ENCODE measurements at regions not wholly inside any gene's neighbourhood (a gene's known extent, or its start where the extent isn't known, plus 50 kb on each side); places are given as distances from the start of the nearest gene placed in this dataset.

- no peaks in the 10 kb centered on the region for H4K20me1 ChIP-seq (ENCODE audit: insufficient read depth, low read depth, low read length)
- no peaks in the 10 kb centered on the region for H3K79me2 ChIP-seq (ENCODE audit: low read length)
- no peak overlapping the region for H3K9ac ChIP-seq (ENCODE audit: low read length)
- no peaks in the 10 kb centered on the region for H3K27me3 ChIP-seq (ENCODE audit: low read length)
- H3K27ac ChIP-seq (ENCODE audit: low read length) = no peak overlapping the region
- no peaks in the 10 kb centered on the region for H3K9me3 ChIP-seq (ENCODE audit: low read length)
- no peak overlapping the region; the same call in 1 of the 2 replicates for H2AFZ ChIP-seq (ENCODE audit: low read length)
- H3K36me3 ChIP-seq (ENCODE audit: insufficient read depth, low read length) = no peaks in the 10 kb centered on the region
- no peak overlapping the region for H3K4me3 ChIP-seq (ENCODE audit: low read length)
- H3K4me2 ChIP-seq (ENCODE audit: low read depth, low read length, poor library complexity, severe bottlenecking) = no peak overlapping the region
- H3K9me2 ChIP-seq (replicated peaks; ENCODE audit: insufficient read depth, low read length) = no peaks in the 10 kb centered on the region
- no peak for DNase-seq
- H3K4me1 ChIP-seq (ENCODE audit: low read length) = peaks cover 4% of the 10 kb centered on the region; the same call in 1 of the 2 replicates
These were observed 94.3 kb upstream of the OLIG3 start for GRCh38 chr6:137588472-137588871.

GRCh38 chr6:137589067-137589848 lies 95.1 kb upstream of the OLIG3 start:
- Histone ChIP-seq H3K36me3 (ENCODE audit: insufficient read depth, low read length) (no peaks in the 10 kb centered on the region), H3K4me2 (ENCODE audit: low read depth, low read length, poor library complexity, severe bottlenecking) (no peak overlapping the region), H3K27me3 (ENCODE audit: low read length) (no peaks in the 10 kb centered on the region), H3K27ac (ENCODE audit: low read length) (no peak overlapping the region), H3K9ac (ENCODE audit: low read length) (no peak overlapping the region), H3K4me3 (ENCODE audit: low read length) (no peak overlapping the region), H3K9me3 (ENCODE audit: low read length) (no peaks in the 10 kb centered on the region; the same call in 1 of the 2 replicates), H3K4me1 (ENCODE audit: low read length) (peaks cover 4% of the 10 kb centered on the region; the same call in 1 of the 2 replicates), H3K79me2 (ENCODE audit: low read length) (no peaks in the 10 kb centered on the region), H2AFZ (ENCODE audit: low read length) (peak overlapping the region; percentile 81), H4K20me1 (ENCODE audit: insufficient read depth, low read depth, low read length) (no peaks in the 10 kb centered on the region), H3K9me2 (replicated peaks; ENCODE audit: insufficient read depth, low read length) (no peaks in the 10 kb centered on the region)
- peak; percentile 95 for DNase-seq

- H3K4me1 ChIP-seq (ENCODE audit: low read length) = peaks cover 4% of the 10 kb centered on the region; the same call in 1 of the 2 replicates
- no peak overlapping the region for H3K4me3 ChIP-seq (ENCODE audit: low read length)
- H3K9me2 ChIP-seq (replicated peaks; ENCODE audit: insufficient read depth, low read length) = no peaks in the 10 kb centered on the region
- no peaks in the 10 kb centered on the region for H3K79me2 ChIP-seq (ENCODE audit: low read length)
- H3K9me3 ChIP-seq (ENCODE audit: low read length) = no peaks in the 10 kb centered on the region; the same call in 1 of the 2 replicates
- H4K20me1 ChIP-seq (ENCODE audit: insufficient read depth, low read depth, low read length) = no peaks in the 10 kb centered on the region
- no peak overlapping the region for H2AFZ ChIP-seq (ENCODE audit: low read length)
- no peaks in the 10 kb centered on the region for H3K27me3 ChIP-seq (ENCODE audit: low read length)
- H3K4me2 ChIP-seq (ENCODE audit: low read depth, low read length, poor library complexity, severe bottlenecking) = no peak overlapping the region
- H3K27ac ChIP-seq (ENCODE audit: low read length) = no peak overlapping the region
- no peak overlapping the region for H3K9ac ChIP-seq (ENCODE audit: low read length)
- no peaks in the 10 kb centered on the region for H3K36me3 ChIP-seq (ENCODE audit: insufficient read depth, low read length)
- DNase-seq = no peak
These were observed 96.5 kb upstream of the OLIG3 start for GRCh38 chr6:137590684-137591083.

- Histone ChIP-seq H3K27me3 (ENCODE audit: low read length) (no peaks in the 10 kb centered on the region), H4K20me1 (ENCODE audit: insufficient read depth, low read depth, low read length) (no peaks in the 10 kb centered on the region), H3K9me2 (replicated peaks; ENCODE audit: insufficient read depth, low read length) (no peaks in the 10 kb centered on the region), H3K36me3 (ENCODE audit: insufficient read depth, low read length) (no peaks in the 10 kb centered on the region), H3K9ac (ENCODE audit: low read length) (no peak overlapping the region), H3K4me1 (ENCODE audit: low read length) (peaks cover 7% of the 10 kb centered on the region; the same call in 1 of the 2 replicates), H2AFZ (ENCODE audit: low read length) (no peak overlapping the region), H3K4me3 (ENCODE audit: low read length) (no peak overlapping the region), H3K4me2 (ENCODE audit: low read depth, low read length, poor library complexity, severe bottlenecking) (no peak overlapping the region), H3K79me2 (ENCODE audit: low read length) (no peaks in the 10 kb centered on the region), H3K27ac (ENCODE audit: low read length) (no peak overlapping the region), H3K9me3 (ENCODE audit: low read length) (no peaks in the 10 kb centered on the region)
- DNase-seq = no peak
These were observed 107.3 kb upstream of the OLIG3 start for GRCh38 chr6:137601471-137601870.

GRCh38 chr6:137602313-137603197 lies 108.4 kb upstream of the OLIG3 start:
- H3K36me3 ChIP-seq (ENCODE audit: insufficient read depth, low read length) = no peaks in the 10 kb centered on the region

GRCh38 chr6:137610702-137611101 lies 116.5 kb upstream of the OLIG3 start:
- Histone ChIP-seq H3K36me3 (ENCODE audit: insufficient read depth, low read length) (no peaks in the 10 kb centered on the region), H3K9me3 (ENCODE audit: low read length) (no peaks in the 10 kb centered on the region), H3K4me2 (ENCODE audit: low read depth, low read length, poor library complexity, severe bottlenecking) (no peak overlapping the region), H3K4me1 (ENCODE audit: low read length) (peaks cover 9% of the 10 kb centered on the region), H2AFZ (ENCODE audit: low read length) (no peak overlapping the region), H4K20me1 (ENCODE audit: insufficient read depth, low read depth, low read length) (no peaks in the 10 kb centered on the region), H3K9me2 (replicated peaks; ENCODE audit: insufficient read depth, low read length) (no peaks in the 10 kb centered on the region), H3K4me3 (ENCODE audit: low read length) (no peak overlapping the region), H3K79me2 (ENCODE audit: low read length) (no peaks in the 10 kb centered on the region), H3K9ac (ENCODE audit: low read length) (no peak overlapping the region), H3K27me3 (ENCODE audit: low read length) (no peaks in the 10 kb centered on the region), H3K27ac (ENCODE audit: low read length) (no peak overlapping the region)
- no peak for DNase-seq

More at GRCh38 chr6:137602313-137603197, 108.4 kb upstream of the OLIG3 start:
- peaks cover 7% of the 10 kb centered on the region; the same call in 1 of the 2 replicates for H3K4me1 ChIP-seq (ENCODE audit: low read length)
- H3K9ac ChIP-seq (ENCODE audit: low read length) = no peak overlapping the region
- H3K9me2 ChIP-seq (replicated peaks; ENCODE audit: insufficient read depth, low read length) = no peaks in the 10 kb centered on the region
- no peak for DNase-seq
- H3K9me3 ChIP-seq (ENCODE audit: low read length) = no peaks in the 10 kb centered on the region
- H3K4me3 ChIP-seq (ENCODE audit: low read length) = no peak overlapping the region
- no peaks in the 10 kb centered on the region for H3K79me2 ChIP-seq (ENCODE audit: low read length)
- H2AFZ ChIP-seq (ENCODE audit: low read length) = no peak overlapping the region
- H3K4me2 ChIP-seq (ENCODE audit: low read depth, low read length, poor library complexity, severe bottlenecking) = no peak overlapping the region
- H4K20me1 ChIP-seq (ENCODE audit: insufficient read depth, low read depth, low read length) = no peaks in the 10 kb centered on the region
- no peaks in the 10 kb centered on the region for H3K27me3 ChIP-seq (ENCODE audit: low read length)
- H3K27ac ChIP-seq (ENCODE audit: low read length) = no peak overlapping the region

- no peaks in the 10 kb centered on the region for H3K9me3 ChIP-seq (ENCODE audit: low read length)
- H3K4me3 ChIP-seq (ENCODE audit: low read length) = no peak overlapping the region
- no peaks in the 10 kb centered on the region for H3K36me3 ChIP-seq (ENCODE audit: insufficient read depth, low read length)
- no peaks in the 10 kb centered on the region for H3K9me2 ChIP-seq (replicated peaks; ENCODE audit: insufficient read depth, low read length)
- H3K79me2 ChIP-seq (ENCODE audit: low read length) = no peaks in the 10 kb centered on the region
- no peak overlapping the region for H3K27ac ChIP-seq (ENCODE audit: low read length)
- H3K4me2 ChIP-seq (ENCODE audit: low read depth, low read length, poor library complexity, severe bottlenecking) = no peak overlapping the region
- H3K4me1 ChIP-seq (ENCODE audit: low read length) = peaks cover 18% of the 10 kb centered on the region
- no peak for DNase-seq
- H2AFZ ChIP-seq (ENCODE audit: low read length) = no peak overlapping the region
- no peaks in the 10 kb centered on the region for H4K20me1 ChIP-seq (ENCODE audit: insufficient read depth, low read depth, low read length)
- H3K9ac ChIP-seq (ENCODE audit: low read length) = no peak overlapping the region
- no peaks in the 10 kb centered on the region for H3K27me3 ChIP-seq (ENCODE audit: low read length)
These were observed 129.1 kb upstream of the OLIG3 start for GRCh38 chr6:137623293-137623692.

- H3K27ac ChIP-seq (ENCODE audit: low read length) = no peak overlapping the region
- H3K4me1 ChIP-seq (ENCODE audit: low read length) = peaks cover 13% of the 10 kb centered on the region
- DNase-seq = no peak
- no peaks in the 10 kb centered on the region for H3K9me2 ChIP-seq (replicated peaks; ENCODE audit: insufficient read depth, low read length)
- no peak overlapping the region for H3K4me3 ChIP-seq (ENCODE audit: low read length)
- H4K20me1 ChIP-seq (ENCODE audit: insufficient read depth, low read depth, low read length) = no peaks in the 10 kb centered on the region
- H3K79me2 ChIP-seq (ENCODE audit: low read length) = no peaks in the 10 kb centered on the region
- no peak overlapping the region for H3K9ac ChIP-seq (ENCODE audit: low read length)
- H3K9me3 ChIP-seq (ENCODE audit: low read length) = no peaks in the 10 kb centered on the region
- H3K4me2 ChIP-seq (ENCODE audit: low read depth, low read length, poor library complexity, severe bottlenecking) = no peak overlapping the region
- H3K36me3 ChIP-seq (ENCODE audit: insufficient read depth, low read length) = no peaks in the 10 kb centered on the region
- H3K27me3 ChIP-seq (ENCODE audit: low read length) = no peaks in the 10 kb centered on the region
- no peak overlapping the region for H2AFZ ChIP-seq (ENCODE audit: low read length)
These were observed 131.0 kb upstream of the OLIG3 start for GRCh38 chr6:137625100-137625661.
